ENCODE measurements at regions not wholly inside any gene's neighbourhood (a gene's known extent, or its start where the extent isn't known, plus 50 kb on each side); places are given as distances from the start of the nearest gene placed in this dataset.
"Not testable (repeated sequence)": the region's sequence is repeated elsewhere in the genome, so short reads cannot be mapped to it uniquely, and the experiment has no call there.

GRCh38 chr2:185417111-185417510 is 321.5 kb upstream of the FSIP2 start:
- WGBS (ENCODE audit: insufficient coverage, insufficient read length): no CpG with 5 or more reads among the region's 3 CpGs
- Histone ChIP-seq H3K36me3 (ENCODE audit: control insufficient read depth, insufficient read depth, low read length) (no peaks in the 10 kb centered on the region), H3K27ac (ENCODE audit: low read length) (no peak overlapping the region), H3K4me1 (ENCODE audit: control insufficient read depth, insufficient read depth, low read length) (no peaks in the 10 kb centered on the region), H3K27me3 (ENCODE audit: control insufficient read depth, insufficient read depth, low read length) (no peaks in the 10 kb centered on the region), H3K9me3 (ENCODE audit: control insufficient read depth, insufficient read depth, low read length) (no peaks in the 10 kb centered on the region), H3K4me3 (ENCODE audit: low read length) (no peak overlapping the region)
- no peak for DNase-seq (ENCODE audit: low read depth, low spot score)

GRCh38 chr2:185417688-185418087 is 320.9 kb upstream of the FSIP2 start:
- H3K36me3 ChIP-seq (ENCODE audit: control insufficient read depth, insufficient read depth, low read length): no peaks in the 10 kb centered on the region
- no peak overlapping the region for H3K27ac ChIP-seq (ENCODE audit: low read length)
- no peaks in the 10 kb centered on the region for H3K27me3 ChIP-seq (ENCODE audit: control insufficient read depth, insufficient read depth, low read length)
- no peaks in the 10 kb centered on the region for H3K9me3 ChIP-seq (ENCODE audit: control insufficient read depth, insufficient read depth, low read length)
- no peak for DNase-seq (ENCODE audit: low read depth, low spot score)
- H3K4me3 ChIP-seq (ENCODE audit: low read length): no peak overlapping the region
- no peaks in the 10 kb centered on the region for H3K4me1 ChIP-seq (ENCODE audit: control insufficient read depth, insufficient read depth, low read length)

GRCh38 chr2:185424958-185425629 is 313.5 kb upstream of the FSIP2 start:
- H3K27me3 ChIP-seq (ENCODE audit: control insufficient read depth, insufficient read depth, low read length); H3K4me1 ChIP-seq (ENCODE audit: control insufficient read depth, insufficient read depth, low read length); DNase-seq (ENCODE audit: low read depth, low spot score); H3K9me3 ChIP-seq (ENCODE audit: control insufficient read depth, insufficient read depth, low read length); H3K36me3 ChIP-seq (ENCODE audit: control insufficient read depth, insufficient read depth, low read length); H3K27ac ChIP-seq (ENCODE audit: low read length): not testable (repeated sequence)
- WGBS (ENCODE audit: insufficient coverage, insufficient read length): no CpG with 5 or more reads among the region's 33 CpGs
- H3K4me3 ChIP-seq (ENCODE audit: low read length): peak overlapping the region; percentile 54; the same call in 1 of the 2 replicates

- Histone ChIP-seq H3K27me3 (ENCODE audit: control insufficient read depth, insufficient read depth, low read length) (no peaks in the 10 kb centered on the region), H3K9me3 (ENCODE audit: control insufficient read depth, insufficient read depth, low read length) (no peaks in the 10 kb centered on the region), H3K4me1 (ENCODE audit: control insufficient read depth, insufficient read depth, low read length) (no peaks in the 10 kb centered on the region), H3K4me3 (ENCODE audit: low read length) (no peak overlapping the region), H3K27ac (ENCODE audit: low read length) (no peak overlapping the region), H3K36me3 (ENCODE audit: control insufficient read depth, insufficient read depth, low read length) (no peaks in the 10 kb centered on the region; the same call in 1 of the 2 replicates)
- WGBS (ENCODE audit: insufficient coverage, insufficient read length): no CpG with 5 or more reads among the region's 1 CpG
- DNase-seq (ENCODE audit: low read depth, low spot score): no peak
Measured at GRCh38 chr2:185428000-185428399, 310.6 kb upstream of the FSIP2 start.

- H3K4me1 ChIP-seq (ENCODE audit: control insufficient read depth, insufficient read depth, low read length): peaks cover 1% of the 10 kb centered on the region; the same call in 1 of the 2 replicates
- H3K27me3 ChIP-seq (ENCODE audit: control insufficient read depth, insufficient read depth, low read length): no peaks in the 10 kb centered on the region
- H3K27ac ChIP-seq (ENCODE audit: low read length): no peak overlapping the region
- no peaks in the 10 kb centered on the region for H3K9me3 ChIP-seq (ENCODE audit: control insufficient read depth, insufficient read depth, low read length)
- H3K4me3 ChIP-seq (ENCODE audit: low read length): no peak overlapping the region
- DNase-seq (ENCODE audit: low read depth, low spot score): no peak
- H3K36me3 ChIP-seq (ENCODE audit: control insufficient read depth, insufficient read depth, low read length): no peaks in the 10 kb centered on the region
Measured at GRCh38 chr2:185433824-185434223, 304.8 kb upstream of the FSIP2 start.

GRCh38 chr2:185436787-185437372 is 301.7 kb upstream of the FSIP2 start:
- no peak overlapping the region for H3K27ac ChIP-seq (ENCODE audit: low read length)

GRCh38 chr2:185441486-185442005 is 297.1 kb upstream of the FSIP2 start:
- DNase-seq (ENCODE audit: low read depth, low spot score): no peak
- no peaks in the 10 kb centered on the region for H3K27me3 ChIP-seq (ENCODE audit: control insufficient read depth, insufficient read depth, low read length)
- H3K4me1 ChIP-seq (ENCODE audit: control insufficient read depth, insufficient read depth, low read length): no peaks in the 10 kb centered on the region
- H3K9me3 ChIP-seq (ENCODE audit: control insufficient read depth, insufficient read depth, low read length): no peaks in the 10 kb centered on the region
- H3K4me3 ChIP-seq (ENCODE audit: low read length): no peak overlapping the region
- H3K27ac ChIP-seq (ENCODE audit: low read length): no peak overlapping the region
- no peaks in the 10 kb centered on the region for H3K36me3 ChIP-seq (ENCODE audit: control insufficient read depth, insufficient read depth, low read length)

More at GRCh38 chr2:185436787-185437372, 301.7 kb upstream of the FSIP2 start:
- no peaks in the 10 kb centered on the region for H3K36me3 ChIP-seq (ENCODE audit: control insufficient read depth, insufficient read depth, low read length)
- H3K4me3 ChIP-seq (ENCODE audit: low read length): no peak overlapping the region
- DNase-seq (ENCODE audit: low read depth, low spot score): no peak
- no peaks in the 10 kb centered on the region for H3K27me3 ChIP-seq (ENCODE audit: control insufficient read depth, insufficient read depth, low read length)
- no peaks in the 10 kb centered on the region for H3K9me3 ChIP-seq (ENCODE audit: control insufficient read depth, insufficient read depth, low read length)
- H3K4me1 ChIP-seq (ENCODE audit: control insufficient read depth, insufficient read depth, low read length): peaks cover 1% of the 10 kb centered on the region; the same call in 1 of the 2 replicates

GRCh38 chr2:185456517-185456916 is 282.1 kb upstream of the FSIP2 start:
- Histone ChIP-seq H3K4me1 (ENCODE audit: control insufficient read depth, insufficient read depth, low read length) (no peaks in the 10 kb centered on the region), H3K27ac (ENCODE audit: low read length) (no peak overlapping the region), H3K27me3 (ENCODE audit: control insufficient read depth, insufficient read depth, low read length) (no peaks in the 10 kb centered on the region), H3K4me3 (ENCODE audit: low read length) (no peak overlapping the region), H3K36me3 (ENCODE audit: control insufficient read depth, insufficient read depth, low read length) (no peaks in the 10 kb centered on the region), H3K9me3 (ENCODE audit: control insufficient read depth, insufficient read depth, low read length) (no peaks in the 10 kb centered on the region)
- WGBS (ENCODE audit: insufficient coverage, insufficient read length): no CpG with 5 or more reads among the region's 2 CpGs
- DNase-seq (ENCODE audit: low read depth, low spot score): no peak

GRCh38 chr2:185463481-185463880 is 275.1 kb upstream of the FSIP2 start:
- Histone ChIP-seq H3K4me3 (ENCODE audit: low read length) (no peak overlapping the region), H3K27me3 (ENCODE audit: control insufficient read depth, insufficient read depth, low read length) (no peaks in the 10 kb centered on the region), H3K4me1 (ENCODE audit: control insufficient read depth, insufficient read depth, low read length) (no peaks in the 10 kb centered on the region), H3K9me3 (ENCODE audit: control insufficient read depth, insufficient read depth, low read length) (no peaks in the 10 kb centered on the region), H3K36me3 (ENCODE audit: control insufficient read depth, insufficient read depth, low read length) (no peaks in the 10 kb centered on the region), H3K27ac (ENCODE audit: low read length) (no peak overlapping the region)
- WGBS (ENCODE audit: insufficient coverage, insufficient read length): no CpG with 5 or more reads among the region's 3 CpGs
- no peak for DNase-seq (ENCODE audit: low read depth, low spot score)

- H3K4me1 ChIP-seq (ENCODE audit: control insufficient read depth, insufficient read depth, low read length): no peaks in the 10 kb centered on the region
- no peak for DNase-seq (ENCODE audit: low read depth, low spot score)
- H3K4me3 ChIP-seq (ENCODE audit: low read length): no peak overlapping the region
- no peaks in the 10 kb centered on the region for H3K27me3 ChIP-seq (ENCODE audit: control insufficient read depth, insufficient read depth, low read length)
- H3K27ac ChIP-seq (ENCODE audit: low read length): no peak overlapping the region
- H3K36me3 ChIP-seq (ENCODE audit: control insufficient read depth, insufficient read depth, low read length): no peaks in the 10 kb centered on the region
- no peaks in the 10 kb centered on the region for H3K9me3 ChIP-seq (ENCODE audit: control insufficient read depth, insufficient read depth, low read length)
Measured at GRCh38 chr2:185466915-185467314, 271.7 kb upstream of the FSIP2 start.

GRCh38 chr2:185471441-185471840 is 267.2 kb upstream of the FSIP2 start:
- no CpG with 5 or more reads among the region's 1 CpG for WGBS (ENCODE audit: insufficient coverage, insufficient read length)
- H3K27ac ChIP-seq (ENCODE audit: low read length): no peak overlapping the region
- H3K9me3 ChIP-seq (ENCODE audit: control insufficient read depth, insufficient read depth, low read length): no peaks in the 10 kb centered on the region
- DNase-seq (ENCODE audit: low read depth, low spot score): no peak
- no peaks in the 10 kb centered on the region for H3K4me1 ChIP-seq (ENCODE audit: control insufficient read depth, insufficient read depth, low read length)
- H3K27me3 ChIP-seq (ENCODE audit: control insufficient read depth, insufficient read depth, low read length): no peaks in the 10 kb centered on the region
- H3K4me3 ChIP-seq (ENCODE audit: low read length): no peak overlapping the region
- H3K36me3 ChIP-seq (ENCODE audit: control insufficient read depth, insufficient read depth, low read length): no peaks in the 10 kb centered on the region

Measured in iPS DF 6.9 (cell line).